ENCODE measurements at regions not wholly inside any gene's neighbourhood (a gene's known extent, or its start where the extent isn't known, plus 50 kb on each side); places are given as distances from the start of the nearest gene placed in this dataset.

DNA sequence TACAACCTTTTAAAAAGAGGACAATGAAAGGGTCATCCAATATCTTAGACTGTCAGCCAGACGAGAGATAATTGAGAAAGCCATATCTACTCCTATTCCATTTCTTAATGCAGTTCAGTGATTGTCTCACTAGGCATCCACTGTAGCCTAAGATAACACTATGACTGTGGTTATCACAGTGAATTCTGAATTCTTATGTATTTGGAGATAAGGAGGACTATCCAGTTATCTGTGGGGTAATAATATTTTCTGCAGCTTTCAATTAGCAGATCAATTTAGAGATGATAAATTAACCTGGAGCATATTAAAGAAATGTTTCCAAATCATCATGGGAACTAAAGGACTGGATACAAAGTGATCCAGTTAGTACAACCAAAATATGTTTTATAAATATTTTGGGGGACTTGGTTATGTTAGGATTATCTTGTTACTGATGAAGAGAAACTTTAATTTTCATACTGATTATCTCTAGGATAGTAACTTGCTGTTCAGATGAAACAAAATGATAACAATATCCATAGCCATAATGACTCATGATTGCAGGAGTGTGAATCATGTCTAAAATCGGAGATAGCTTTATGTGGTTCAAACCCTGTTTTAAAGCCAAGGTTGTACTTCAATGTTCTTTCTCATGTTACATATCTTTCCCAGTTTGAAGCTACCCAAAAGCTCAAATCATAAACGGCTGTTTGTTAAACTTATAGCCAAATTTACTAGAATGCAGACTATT is 1152.0 kb downstream of the HACE1 start:
- DNase-seq (ENCODE audit: extremely low spot score in 2 of 2): no peak
- Histone ChIP-seq H3K27me3 (no peaks in the 10 kb centered on the region), H3K4me1 (no peaks in the 10 kb centered on the region), H3K9me3 (no peaks in the 10 kb centered on the region), H3K4me3 (no peak overlapping the region), H3K36me3 (no peaks in the 10 kb centered on the region), H3K27ac (no peak overlapping the region)
- TF ChIP-seq POLR2A (IDR thresholded peaks at IDR 0.05): no peak
- TF ChIP-seq, protein P1, sequence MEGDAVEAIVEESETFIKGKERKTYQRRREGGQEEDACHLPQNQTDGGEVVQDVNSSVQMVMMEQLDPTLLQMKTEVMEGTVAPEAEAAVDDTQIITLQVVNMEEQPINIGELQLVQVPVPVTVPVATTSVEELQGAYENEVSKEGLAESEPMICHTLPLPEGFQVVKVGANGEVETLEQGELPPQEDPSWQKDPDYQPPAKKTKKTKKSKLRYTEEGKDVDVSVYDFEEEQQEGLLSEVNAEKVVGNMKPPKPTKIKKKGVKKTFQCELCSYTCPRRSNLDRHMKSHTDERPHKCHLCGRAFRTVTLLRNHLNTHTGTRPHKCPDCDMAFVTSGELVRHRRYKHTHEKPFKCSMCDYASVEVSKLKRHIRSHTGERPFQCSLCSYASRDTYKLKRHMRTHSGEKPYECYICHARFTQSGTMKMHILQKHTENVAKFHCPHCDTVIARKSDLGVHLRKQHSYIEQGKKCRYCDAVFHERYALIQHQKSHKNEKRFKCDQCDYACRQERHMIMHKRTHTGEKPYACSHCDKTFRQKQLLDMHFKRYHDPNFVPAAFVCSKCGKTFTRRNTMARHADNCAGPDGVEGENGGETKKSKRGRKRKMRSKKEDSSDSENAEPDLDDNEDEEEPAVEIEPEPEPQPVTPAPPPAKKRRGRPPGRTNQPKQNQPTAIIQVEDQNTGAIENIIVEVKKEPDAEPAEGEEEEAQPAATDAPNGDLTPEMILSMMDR (IDR thresholded peaks at IDR 0.05): no peak
- TF ChIP-seq POLR2AphosphoS5 (IDR thresholded peaks at IDR 0.05; ENCODE audit: insufficient read depth in 1 of 2, low read depth in 1 of 2): no peak
- intact Hi-C loops (cut with DNase I): no loop called here

DNA sequence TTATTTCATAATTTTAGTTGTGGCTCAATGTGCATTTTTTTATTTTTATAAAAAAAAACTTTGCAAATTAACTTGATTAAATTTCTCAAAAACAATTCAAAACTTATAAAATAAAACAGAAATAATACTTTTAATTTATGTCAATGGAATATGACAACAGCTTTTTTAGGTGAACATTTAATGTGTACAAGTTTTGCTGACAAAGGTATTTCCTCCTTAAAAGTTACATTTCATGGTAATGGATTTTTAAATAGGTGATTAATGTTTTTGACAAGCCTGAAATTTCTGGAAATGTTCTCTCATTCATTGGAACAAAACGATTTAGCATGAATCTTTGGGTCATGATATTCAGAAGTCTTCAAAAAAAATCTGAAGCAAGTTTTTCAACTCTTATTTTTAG is 1160.0 kb downstream of the HACE1 start:
- Histone ChIP-seq H3K36me3 (no peaks in the 10 kb centered on the region), H3K4me3 (no peak overlapping the region), H3K27ac (no peak overlapping the region), H3K27me3 (no peaks in the 10 kb centered on the region), H3K4me1 (no peaks in the 10 kb centered on the region), H3K9me3 (no peaks in the 10 kb centered on the region)
- intact Hi-C loops (cut with DNase I): no loop called here
- TF ChIP-seq POLR2A (IDR thresholded peaks at IDR 0.05): no peak
- TF ChIP-seq, protein P1 (IDR thresholded peaks at IDR 0.05): no peak
- TF ChIP-seq POLR2AphosphoS5 (IDR thresholded peaks at IDR 0.05; ENCODE audit: insufficient read depth in 1 of 2, low read depth in 1 of 2): no peak
- DNase-seq (ENCODE audit: extremely low spot score in 2 of 2): no peak

DNA sequence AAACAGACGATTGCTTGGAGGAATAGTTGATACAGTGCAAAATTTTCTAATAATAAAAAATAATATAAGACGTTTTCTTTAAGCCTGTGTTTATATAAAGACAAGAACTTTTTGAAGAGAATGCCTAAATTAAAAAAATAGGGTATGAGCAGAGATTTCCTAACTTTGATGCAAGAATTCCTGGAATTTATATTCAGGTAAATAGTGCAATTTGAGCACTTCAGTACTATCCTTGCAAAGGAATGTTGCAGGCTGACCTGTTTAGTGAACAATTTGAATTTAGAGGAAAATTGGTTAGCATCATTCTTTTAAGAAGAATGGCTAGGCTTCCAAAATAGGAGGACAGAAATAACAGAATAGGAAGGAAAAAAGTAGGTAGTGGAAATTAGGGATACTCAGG is 1172.3 kb downstream of the HACE1 start:
- H3K27me3 ChIP-seq: no peaks in the 10 kb centered on the region
- intact Hi-C loops (cut with DNase I): no loop called here
- DNase-seq (ENCODE audit: extremely low spot score in 2 of 2): no peak
- no peaks in the 10 kb centered on the region for H3K4me1 ChIP-seq
- no peak overlapping the region for H3K4me3 ChIP-seq
- TF ChIP-seq POLR2A (IDR thresholded peaks at IDR 0.05) (no peak), POLR2AphosphoS5 (IDR thresholded peaks at IDR 0.05; ENCODE audit: insufficient read depth in 1 of 2, low read depth in 1 of 2) (no peak)
- TF ChIP-seq, protein P1 (IDR thresholded peaks at IDR 0.05): no peak
- H3K27ac ChIP-seq: no peak overlapping the region
- no peaks in the 10 kb centered on the region for H3K36me3 ChIP-seq
- no peaks in the 10 kb centered on the region for H3K9me3 ChIP-seq

DNA sequence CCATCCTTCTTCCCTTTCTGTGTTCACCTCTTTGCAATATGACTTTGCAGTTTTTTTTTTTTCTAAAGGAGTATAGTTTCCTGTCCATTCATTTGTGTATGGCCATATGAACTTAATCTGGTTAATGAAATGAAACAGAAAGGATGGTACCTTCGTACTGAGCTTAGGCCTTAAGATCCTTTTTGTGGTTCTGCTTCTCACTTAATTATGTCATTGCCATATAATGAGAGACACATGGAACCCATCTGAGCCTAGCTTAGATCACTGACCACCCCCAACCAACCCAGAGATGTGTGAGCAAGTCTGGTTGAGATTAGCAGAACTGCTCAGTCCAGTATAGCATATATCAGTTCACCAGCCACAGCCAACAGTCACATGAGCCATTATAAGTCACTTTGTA is 1179.6 kb downstream of the HACE1 start:
- DNase-seq (ENCODE audit: extremely low spot score in 2 of 2): no peak
- TF ChIP-seq POLR2A (IDR thresholded peaks at IDR 0.05): no peak
- TF ChIP-seq, protein P1 (IDR thresholded peaks at IDR 0.05): no peak
- no peak for TF ChIP-seq POLR2AphosphoS5 (IDR thresholded peaks at IDR 0.05; ENCODE audit: insufficient read depth in 1 of 2, low read depth in 1 of 2)
- H3K4me1 ChIP-seq: no peaks in the 10 kb centered on the region
- H3K27ac ChIP-seq: no peak overlapping the region
- intact Hi-C loops (cut with DNase I): no loop called here
- no peaks in the 10 kb centered on the region for H3K27me3 ChIP-seq
- H3K36me3 ChIP-seq: no peaks in the 10 kb centered on the region
- H3K9me3 ChIP-seq: no peaks in the 10 kb centered on the region
- no peak overlapping the region for H3K4me3 ChIP-seq

DNA sequence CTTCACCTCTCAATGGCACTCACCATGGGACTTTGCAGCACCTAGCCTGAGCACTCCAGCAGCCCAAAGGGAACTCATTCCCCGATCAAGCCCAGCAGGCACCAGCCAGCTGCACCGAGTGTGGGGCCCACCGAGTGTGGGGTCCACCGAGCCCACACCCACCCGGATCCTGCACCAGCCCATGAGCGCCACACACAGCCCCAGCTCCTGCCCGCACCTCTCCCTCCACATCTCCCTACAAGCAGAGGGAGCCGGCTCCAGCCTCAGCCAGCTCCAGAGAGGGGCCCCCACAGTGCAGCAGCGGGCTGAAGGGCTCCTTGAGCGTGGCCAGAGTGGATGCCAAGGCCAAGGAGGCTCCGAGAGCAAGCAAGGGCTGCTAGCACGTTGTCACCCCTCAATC is 1182.4 kb downstream of the HACE1 start:
- intact Hi-C loops (cut with DNase I): no loop called here
- DNase-seq (ENCODE audit: extremely low spot score in 2 of 2): no peak
- no peak overlapping the region for H3K27ac ChIP-seq
- no peaks in the 10 kb centered on the region for H3K9me3 ChIP-seq
- no peak overlapping the region for H3K4me3 ChIP-seq
- H3K27me3 ChIP-seq: no peaks in the 10 kb centered on the region
- no peaks in the 10 kb centered on the region for H3K4me1 ChIP-seq
- no peaks in the 10 kb centered on the region for H3K36me3 ChIP-seq
- TF ChIP-seq, protein P1 (IDR thresholded peaks at IDR 0.05): no peak
- TF ChIP-seq POLR2AphosphoS5 (IDR thresholded peaks at IDR 0.05; ENCODE audit: insufficient read depth in 1 of 2, low read depth in 1 of 2) (no peak), POLR2A (IDR thresholded peaks at IDR 0.05) (no peak)
